Mucosa of stomach (tissue), 1 donor: ENCODE measurements at regions not wholly inside any gene's neighbourhood (a gene's known extent, or its start where the extent isn't known, plus 50 kb on each side); places are given as distances from the start of the nearest gene placed in this dataset.

Experiments
- H3K27me3 ChIP-seq: one replicate; pipeline ENCODE4 v1.7.0; 2013; ENCODE audit warnings: mild to moderate bottlenecking, low read length; ENCODE audit not compliant: control insufficient read depth, insufficient read depth
- H3K36me3 ChIP-seq: one replicate; pipeline ENCODE4 v1.7.0; 2013; ENCODE audit warnings: low read length; ENCODE audit not compliant: control insufficient read depth, insufficient read depth
- H3K4me1 ChIP-seq: one replicate; pipeline ENCODE4 v1.7.0; 2013; ENCODE audit warnings: mild to moderate bottlenecking, low read length; ENCODE audit not compliant: control insufficient read depth, insufficient read depth
- H3K4me3 ChIP-seq: one replicate; pipeline ENCODE4 v1.7.0; 2013; ENCODE audit warnings: low read length
- H3K9ac ChIP-seq: one replicate; pipeline ENCODE4 v1.7.0; 2013; ENCODE audit warnings: mild to moderate bottlenecking, low read length, moderate library complexity
- H3K9me3 ChIP-seq: one replicate; pipeline ENCODE4 v1.7.0; 2013; ENCODE audit warnings: mild to moderate bottlenecking, low read length, moderate library complexity; ENCODE audit not compliant: control insufficient read depth
- donor health status: Pancreatic carcinoma.

DNA sequence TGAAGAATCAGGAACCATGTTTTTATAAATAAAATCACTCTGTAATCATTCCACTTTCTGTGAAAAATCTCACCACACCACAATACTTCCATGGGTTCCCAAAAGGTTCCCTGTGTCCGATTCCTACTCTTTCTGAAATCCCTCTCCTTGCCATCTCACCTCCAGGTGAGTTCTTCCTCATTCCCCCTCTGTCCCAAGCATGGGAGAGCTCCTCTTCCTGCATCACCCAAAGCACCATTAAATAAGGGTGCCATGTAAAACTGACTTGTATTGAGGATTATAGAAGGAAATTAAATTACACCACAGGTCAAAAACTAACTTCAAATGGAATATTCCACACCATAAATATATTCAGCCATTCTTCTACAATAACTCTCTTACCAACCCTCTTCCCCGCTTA, 55.8 kb upstream of the ETAA1 start:
- H3K36me3 ChIP-seq, result no peaks in the 10 kb centered on the region
- no peak overlapping the region for H3K4me3 ChIP-seq
- H3K27me3 ChIP-seq, result no peaks in the 10 kb centered on the region
- no peak overlapping the region for H3K9ac ChIP-seq
- H3K9me3 ChIP-seq, result no peaks in the 10 kb centered on the region
- no peaks in the 10 kb centered on the region for H3K4me1 ChIP-seq

DNA sequence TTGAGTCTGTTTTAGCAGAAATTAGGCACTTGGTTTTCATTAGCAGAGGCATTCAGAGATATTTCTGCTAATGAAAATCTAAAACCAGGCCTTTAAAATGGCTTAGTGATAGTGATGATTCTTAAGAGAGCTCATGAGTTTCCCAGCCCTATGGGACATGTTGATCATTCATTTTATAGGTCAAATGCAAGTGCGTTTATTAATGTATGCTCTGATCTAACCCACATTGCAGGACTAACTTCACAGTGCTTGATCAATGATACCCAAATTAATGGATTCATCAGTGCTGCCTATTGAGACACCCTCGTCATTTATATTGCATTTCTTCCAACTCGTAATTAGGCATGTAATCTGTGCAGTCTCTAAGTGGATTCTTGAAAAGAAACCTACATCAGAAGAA, 54.7 kb upstream of the ETAA1 start:
- H3K9ac ChIP-seq, result no peak overlapping the region
- no peaks in the 10 kb centered on the region for H3K9me3 ChIP-seq
- H3K36me3 ChIP-seq, result no peaks in the 10 kb centered on the region
- H3K27me3 ChIP-seq, result no peaks in the 10 kb centered on the region
- H3K4me3 ChIP-seq, result no peak overlapping the region
- no peaks in the 10 kb centered on the region for H3K4me1 ChIP-seq

DNA sequence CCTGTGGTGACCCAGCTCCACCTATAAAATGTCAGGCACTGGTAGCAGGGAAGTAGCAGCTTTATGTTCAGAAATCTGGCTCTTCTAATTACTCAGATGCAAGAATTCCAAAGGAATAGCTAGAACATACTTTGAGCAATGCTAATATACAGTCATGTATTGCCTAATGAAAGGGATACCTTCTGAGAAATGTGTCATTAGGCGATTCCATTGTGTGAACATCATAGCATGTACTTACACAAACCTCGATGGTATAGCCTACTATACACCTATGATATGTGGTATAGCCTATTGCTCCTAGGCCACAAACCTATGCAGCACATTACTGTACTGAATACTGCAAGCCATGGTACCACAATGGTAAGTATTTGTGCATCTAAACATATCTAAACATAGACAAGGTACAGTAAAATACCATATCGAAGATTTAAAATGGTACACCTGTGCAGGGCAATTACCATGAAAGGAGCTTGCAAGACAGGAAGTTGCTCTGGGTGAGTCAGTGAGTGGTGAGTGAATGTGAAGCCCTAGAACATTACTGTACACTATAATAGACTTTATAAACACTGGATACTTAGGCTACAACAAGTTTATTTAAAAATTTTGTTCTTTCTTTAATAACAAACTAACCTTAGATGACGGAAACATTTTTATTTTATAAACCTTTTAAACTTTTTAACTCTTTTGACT, 50.3 kb upstream of the ETAA1 start:
- H3K4me3 ChIP-seq, result no peak overlapping the region
- no peaks in the 10 kb centered on the region for H3K9me3 ChIP-seq
- H3K9ac ChIP-seq, result no peak overlapping the region
- H3K36me3 ChIP-seq, result no peaks in the 10 kb centered on the region
- no peaks in the 10 kb centered on the region for H3K4me1 ChIP-seq
- no peaks in the 10 kb centered on the region for H3K27me3 ChIP-seq
